Renal cortex interstitium (tissue), 11 donors: ENCODE measurements at regions not wholly inside any gene's neighbourhood (a gene's known extent, or its start where the extent isn't known, plus 50 kb on each side); places are given as distances from the start of the nearest gene placed in this dataset.
"Not testable (repeated sequence)": the region's sequence is repeated elsewhere in the genome, so short reads cannot be mapped to it uniquely, and the experiment has no call there.

Experiments
- DNase-seq, 11 donors: peaks; one replicate each; pipeline ENCODE4 v3.0.0-alpha.2; 2013; ENCODE audit warnings: low read depth in 9 of 11, low spot score in 4 of 11; ENCODE audit errors: extremely low read depth in 1 of 11

- no peak for DNase-seq
Measured at GRCh38 chr6:15106958-15107643, 138.8 kb upstream of the JARID2 start.

GRCh38 chr6:15107644-15108382 is 138.1 kb upstream of the JARID2 start:
- DNase-seq: no peak

- DNase-seq: no peak
Measured at GRCh38 chr6:15108383-15108715, 137.5 kb upstream of the JARID2 start.

- no peak for DNase-seq
Measured at GRCh38 chr6:15109338-15110090, 136.4 kb upstream of the JARID2 start.

GRCh38 chr6:15110726-15111354 is 135.0 kb upstream of the JARID2 start:
- no peak for DNase-seq

GRCh38 chr6:15111576-15111975 is 134.3 kb upstream of the JARID2 start:
- DNase-seq: not testable (repeated sequence)

GRCh38 chr6:15113587-15113986 is 132.3 kb upstream of the JARID2 start:
- no peak for DNase-seq

- DNase-seq: no peak
Measured at GRCh38 chr6:15114061-15114460, 131.8 kb upstream of the JARID2 start.

GRCh38 chr6:15116889-15117288 is 129.0 kb upstream of the JARID2 start:
- no peak for DNase-seq

GRCh38 chr6:15121443-15121842 is 124.4 kb upstream of the JARID2 start:
- no peak for DNase-seq

GRCh38 chr6:15121977-15122550 is 123.8 kb upstream of the JARID2 start:
- no peak for DNase-seq

- peak in 3 of 11 donors; percentile 29 to 45 (median 31) for DNase-seq
Measured at GRCh38 chr6:15129887-15130286, 116.0 kb upstream of the JARID2 start.

- DNase-seq: no peak
Measured at GRCh38 chr6:15131234-15131633, 114.6 kb upstream of the JARID2 start.

GRCh38 chr6:15131651-15132061 is 114.2 kb upstream of the JARID2 start:
- DNase-seq: peak in 8 of 11 donors; percentile 26 to 72 (median 57)

GRCh38 chr6:15132167-15132566 is 113.7 kb upstream of the JARID2 start:
- DNase-seq: no peak

- no peak for DNase-seq
Measured at GRCh38 chr6:15132854-15133670, 112.8 kb upstream of the JARID2 start.

GRCh38 chr6:15137086-15137485 is 108.8 kb upstream of the JARID2 start:
- no peak for DNase-seq

GRCh38 chr6:15143086-15143485 is 102.8 kb upstream of the JARID2 start:
- no peak for DNase-seq

GRCh38 chr6:15143540-15143939 is 102.3 kb upstream of the JARID2 start:
- DNase-seq: no peak
